Fibroblast of villous mesenchyme (primary cell): ENCODE measurements at regions not wholly inside any gene's neighbourhood (a gene's known extent, or its start where the extent isn't known, plus 50 kb on each side); places are given as distances from the start of the nearest gene placed in this dataset.

Source experiments
- DNase-seq: peaks from one replicate; pipeline ENCODE4 v3.0.0-alpha.2; 2010; ENCODE audit warnings: low read depth
- H3K4me3 ChIP-seq: 2 replicates; pipeline ENCODE4 v1.5.1; 2011; ENCODE audit warnings: low read depth, mild to moderate bottlenecking, low read length
- TF ChIP-seq, protein P1 (sequence below): IDR thresholded peaks from 2 replicates; pipeline ENCODE4 v1.5.1; 2012; ENCODE audit warnings: low read depth, mild to moderate bottlenecking, low read length; ENCODE audit not compliant: insufficient read depth

DNA sequence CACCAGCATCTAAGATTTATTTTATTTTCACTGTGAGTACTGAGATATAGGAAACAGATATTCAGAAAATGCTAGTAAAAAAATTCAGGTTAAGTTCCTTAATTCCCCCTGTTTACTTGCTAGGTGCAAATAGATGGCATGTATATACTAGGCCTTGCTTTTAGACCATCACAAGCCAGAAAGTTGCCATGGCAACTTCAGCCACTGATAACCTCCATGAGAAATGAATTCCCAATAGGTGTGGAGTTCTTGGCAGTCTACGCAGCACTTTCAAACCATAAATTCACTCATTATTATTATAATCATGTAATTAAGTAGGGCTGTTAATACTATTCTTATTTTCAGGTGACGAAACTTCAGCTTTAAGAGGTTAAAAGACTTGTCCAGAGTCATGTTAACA, 251.6 kb upstream of the TFAP2D start:
- TF ChIP-seq, protein P1, sequence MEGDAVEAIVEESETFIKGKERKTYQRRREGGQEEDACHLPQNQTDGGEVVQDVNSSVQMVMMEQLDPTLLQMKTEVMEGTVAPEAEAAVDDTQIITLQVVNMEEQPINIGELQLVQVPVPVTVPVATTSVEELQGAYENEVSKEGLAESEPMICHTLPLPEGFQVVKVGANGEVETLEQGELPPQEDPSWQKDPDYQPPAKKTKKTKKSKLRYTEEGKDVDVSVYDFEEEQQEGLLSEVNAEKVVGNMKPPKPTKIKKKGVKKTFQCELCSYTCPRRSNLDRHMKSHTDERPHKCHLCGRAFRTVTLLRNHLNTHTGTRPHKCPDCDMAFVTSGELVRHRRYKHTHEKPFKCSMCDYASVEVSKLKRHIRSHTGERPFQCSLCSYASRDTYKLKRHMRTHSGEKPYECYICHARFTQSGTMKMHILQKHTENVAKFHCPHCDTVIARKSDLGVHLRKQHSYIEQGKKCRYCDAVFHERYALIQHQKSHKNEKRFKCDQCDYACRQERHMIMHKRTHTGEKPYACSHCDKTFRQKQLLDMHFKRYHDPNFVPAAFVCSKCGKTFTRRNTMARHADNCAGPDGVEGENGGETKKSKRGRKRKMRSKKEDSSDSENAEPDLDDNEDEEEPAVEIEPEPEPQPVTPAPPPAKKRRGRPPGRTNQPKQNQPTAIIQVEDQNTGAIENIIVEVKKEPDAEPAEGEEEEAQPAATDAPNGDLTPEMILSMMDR, result no peak
- DNase-seq, result no peak
- H3K4me3 ChIP-seq, result no peak overlapping the region

DNA sequence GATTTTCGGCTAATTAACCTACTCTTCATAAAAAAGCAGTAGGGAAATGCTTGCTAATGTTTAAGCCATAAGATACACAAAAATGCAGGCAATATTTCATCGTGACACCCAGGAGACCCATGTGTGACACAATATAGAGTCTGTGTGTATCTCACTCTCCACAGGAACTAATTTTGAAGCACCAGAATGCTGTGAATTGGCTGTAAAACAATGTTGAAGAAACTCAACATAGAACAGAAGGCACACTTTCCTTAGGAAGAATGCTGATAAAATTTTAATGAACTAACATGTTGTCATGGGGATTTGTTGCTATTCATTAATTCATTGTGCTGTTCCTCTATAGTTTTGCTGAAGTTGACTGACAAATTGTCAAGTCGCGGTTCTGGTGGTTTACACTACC, 249.4 kb upstream of the TFAP2D start:
- H3K4me3 ChIP-seq, result no peak overlapping the region
- TF ChIP-seq, protein P1, result no peak
- no peak for DNase-seq

DNA sequence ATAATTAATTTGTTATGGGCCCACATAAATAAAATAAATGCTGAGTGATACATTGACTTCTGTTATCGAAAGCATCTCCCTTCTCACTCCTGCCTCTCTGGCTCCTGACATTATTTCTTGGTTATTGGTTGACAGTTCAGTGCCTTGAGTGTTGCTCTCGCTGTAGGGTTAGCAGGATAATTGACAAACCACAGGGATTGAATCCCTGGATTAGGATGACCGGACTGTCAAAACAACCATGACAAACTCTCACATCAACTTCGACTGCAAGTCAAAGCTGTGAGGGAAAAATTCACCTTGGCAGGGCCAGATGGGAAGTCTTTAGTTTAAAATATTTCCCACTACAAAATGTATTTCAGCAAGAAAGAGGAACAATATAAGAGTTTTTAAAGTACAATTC, 245.4 kb upstream of the TFAP2D start:
- TF ChIP-seq, protein P1, result no peak
- no peak overlapping the region for H3K4me3 ChIP-seq
- no peak for DNase-seq

DNA sequence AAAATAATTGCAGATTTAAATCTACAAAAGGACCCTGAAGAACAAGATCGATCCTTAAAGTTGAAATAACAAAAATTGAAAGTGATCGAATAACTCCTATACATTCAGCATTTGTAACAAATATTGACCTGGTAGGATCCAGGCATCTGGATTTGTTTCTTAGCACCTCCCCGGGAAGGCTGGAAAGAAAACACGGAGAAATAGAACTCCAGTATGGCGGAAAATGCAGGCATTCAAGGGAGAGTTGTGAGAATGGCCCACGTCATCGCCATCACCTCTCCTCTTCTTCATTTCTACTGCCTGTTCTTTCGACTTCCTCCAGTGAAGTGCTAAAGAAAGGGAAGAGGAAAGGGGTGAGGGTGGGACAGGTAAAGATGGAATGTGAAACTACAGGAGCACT, 242.3 kb upstream of the TFAP2D start:
- TF ChIP-seq, protein P1, result no peak
- no peak for DNase-seq
- H3K4me3 ChIP-seq, result no peak overlapping the region

DNA sequence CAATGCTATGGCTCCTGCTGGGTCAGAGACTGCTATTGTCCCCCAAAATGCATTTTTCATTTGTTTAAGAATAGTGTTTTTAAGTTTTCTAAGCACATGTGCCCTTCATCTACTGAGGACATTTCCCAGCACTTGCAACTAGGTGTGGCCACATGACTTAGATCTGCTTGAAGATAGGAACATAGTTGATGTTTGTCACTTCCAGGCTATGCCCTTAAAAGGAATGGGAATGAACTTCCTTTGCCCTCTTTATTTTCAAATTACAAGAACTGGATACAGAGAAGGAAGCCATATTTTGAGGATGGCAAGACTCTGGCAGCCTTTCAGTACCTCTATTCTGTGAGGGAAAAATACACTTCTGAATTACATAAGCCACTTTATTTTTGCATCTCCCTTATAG, 203.0 kb upstream of the TFAP2D start:
- H3K4me3 ChIP-seq, result no peak overlapping the region
- TF ChIP-seq, protein P1, result no peak
- no peak for DNase-seq

DNA sequence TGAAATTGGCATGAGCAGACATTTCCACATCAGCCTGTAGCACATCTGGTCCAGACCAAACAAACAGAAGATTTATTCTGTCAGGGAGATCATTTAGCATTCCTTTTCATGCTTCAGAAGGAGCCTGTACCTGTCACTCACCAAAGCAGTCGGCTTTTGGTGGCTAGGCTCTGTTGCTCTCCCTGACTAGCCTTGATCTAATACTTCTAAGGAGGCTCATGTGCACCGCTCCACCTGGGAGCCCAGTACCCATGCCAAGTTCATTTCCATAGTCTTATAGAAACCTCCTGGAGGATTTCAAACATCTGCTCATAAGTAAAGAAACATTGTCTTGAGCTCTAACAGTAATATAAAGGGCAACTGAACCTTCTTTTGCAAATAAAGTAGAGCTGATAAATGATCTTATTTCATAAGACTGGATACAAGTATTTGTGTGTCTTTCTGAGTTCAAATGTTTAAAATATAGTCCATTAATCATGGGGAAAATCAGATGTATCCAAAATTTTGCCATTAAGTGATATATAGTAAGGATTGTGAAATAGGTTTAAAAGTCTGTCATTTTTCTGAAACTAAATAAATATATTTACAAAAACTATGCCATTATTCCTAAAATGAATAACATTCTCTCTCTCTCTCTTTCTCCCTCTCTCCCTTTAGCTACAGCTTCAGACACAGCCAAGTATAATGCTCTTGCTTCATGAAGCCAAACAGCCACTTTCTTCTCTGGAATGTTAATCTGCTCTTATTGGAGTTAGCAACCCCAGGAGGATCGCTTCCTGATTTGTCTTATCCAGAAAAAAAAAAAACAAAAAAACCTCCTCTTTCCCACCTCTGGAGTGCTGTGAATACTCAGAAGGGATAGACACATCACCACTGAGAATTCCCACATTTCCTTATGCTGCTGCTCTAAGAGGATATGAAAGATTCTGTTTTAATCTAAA, 192.7 kb upstream of the TFAP2D start:
- H3K4me3 ChIP-seq, result no peak overlapping the region
- no peak for DNase-seq
- TF ChIP-seq, protein P1, result no peak
